Astrocyte (in vitro differentiated cells and primary cell): ENCODE measurements at regions not wholly inside any gene's neighbourhood (a gene's known extent, or its start where the extent isn't known, plus 50 kb on each side); places are given as distances from the start of the nearest gene placed in this dataset.

ENCODE experiments used
- CTCF ChIP-seq: IDR thresholded peaks from 2 replicates; pipeline ENCODE4 v1.5.1; 2011; ENCODE audit warnings: low read depth, mild to moderate bottlenecking, inconsistent platforms, low read length, moderate library complexity; ENCODE audit not compliant: insufficient read depth
- EZH2 ChIP-seq: IDR thresholded peaks from 2 replicates; pipeline ENCODE4 v1.6.1; 2012; ENCODE audit warnings: mild to moderate bottlenecking, low read length, inconsistent platforms; ENCODE audit not compliant: insufficient read depth

- TF ChIP-seq CTCF = no peak
- no peak for TF ChIP-seq EZH2
These were observed 100.7 kb upstream of the ID2 start for GRCh38 chr2:8581234-8581561.
